BJ (cell line): ENCODE measurements at regions not wholly inside any gene's neighbourhood (a gene's known extent, or its start where the extent isn't known, plus 50 kb on each side); places are given as distances from the start of the nearest gene placed in this dataset.

Experiments used
- CTCF ChIA-PET: fragments of 350-600 bp; formaldehyde crosslinking; extraction: SDS; loops from one replicate; lab custom pipeline; 2021; ENCODE audit warnings: antibody characterized with exemption, inconsistent platforms; lab: Yijun Ruan, JAX
- POLR2A ChIA-PET: fragments of 300-600 bp; sonication (Branson Sonifier 250); formaldehyde crosslinking; extraction: SDS; loops from one replicate; lab custom pipeline; 2021; ENCODE audit warnings: antibody characterized with exemption; lab: Charles Lee
- DNase-seq: peaks from one replicate; pipeline ENCODE4 v3.0.0-alpha.2; 2011; ENCODE audit warnings: low read depth
- H3K27me3 ChIP-seq: 2 replicates; pipeline ENCODE4 v1.6.0; 2011; ENCODE audit warnings: low read length; ENCODE audit not compliant: control insufficient read depth, insufficient read depth
- H3K36me3 ChIP-seq: 2 replicates; pipeline ENCODE4 v1.5.1; 2011; ENCODE audit warnings: low read length; ENCODE audit not compliant: control insufficient read depth, insufficient read depth
- H3K4me3 ChIP-seq: 2 replicates; pipeline ENCODE4 v1.5.1; 2011; ENCODE audit warnings: low read depth, mild to moderate bottlenecking, control low read depth, low read length
- CTCF ChIP-seq: IDR thresholded peaks from 2 replicates; pipeline ENCODE4 v1.5.1; 2011; ENCODE audit warnings: low read depth, mild to moderate bottlenecking, control low read depth, inconsistent platforms, low read length, moderate library complexity; ENCODE audit not compliant: insufficient read depth

GRCh38 chr18:22344908-22345670 lies 72.6 kb downstream of the CTAGE1 start:
- H3K27me3 ChIP-seq: peaks cover 41% of the 10 kb centered on the region
- no peak for DNase-seq
- H3K36me3 ChIP-seq: no peaks in the 10 kb centered on the region
- ChIA-PET CTCF (interaction anchor here (1.3 to 1.6 kb wide), 2 partner anchors 12 to 14 kb away, joined by 3 read pairs; no protein-coding TSS in a partner anchor), POLR2A (no interaction called here)
- H3K4me3 ChIP-seq: no peak overlapping the region
- no peak for TF ChIP-seq CTCF

- DNase-seq: no peak
- Histone ChIP-seq H3K36me3 (no peaks in the 10 kb centered on the region), H3K27me3 (peaks cover 36% of the 10 kb centered on the region), H3K4me3 (no peak overlapping the region)
- ChIA-PET POLR2A (no interaction called here), CTCF (interaction anchor here (0.6 to 1.6 kb wide), 3 partner anchors 12 to 21 kb away, joined by 3 read pairs; no protein-coding TSS in a partner anchor)
- TF ChIP-seq CTCF: no peak
These were observed 73.3 kb downstream of the CTAGE1 start for GRCh38 chr18:22344445-22344844.

- POLR2A ChIA-PET: interaction anchor here (0.6 kb wide), 1 partner anchor 670 kb away, joined by 3 read pairs; no protein-coding TSS in a partner anchor
- H3K27me3 ChIP-seq: peaks cover 35% of the 10 kb centered on the region
- CTCF ChIA-PET: interaction anchor here (0.6 to 1.3 kb wide), 3 partner anchors 8 to 22 kb away, joined by 3 read pairs; no protein-coding TSS in a partner anchor
- DNase-seq: no peak
- H3K36me3 ChIP-seq: no peaks in the 10 kb centered on the region
- TF ChIP-seq CTCF: no peak
- H3K4me3 ChIP-seq: no peak overlapping the region
These were observed 74.1 kb downstream of the CTAGE1 start for GRCh38 chr18:22343613-22344012.

- no peak overlapping the region for H3K4me3 ChIP-seq
- ChIA-PET POLR2A (no interaction called here), CTCF (interaction anchor here (0.6 to 1.1 kb wide), 2 partner anchors 9 to 25 kb away, joined by 3 read pairs; no protein-coding TSS in a partner anchor)
- no peaks in the 10 kb centered on the region for H3K36me3 ChIP-seq
- peaks cover 34% of the 10 kb centered on the region for H3K27me3 ChIP-seq
- TF ChIP-seq CTCF: no peak
- no peak for DNase-seq
These were observed 75.1 kb downstream of the CTAGE1 start for GRCh38 chr18:22342625-22343024.

- Histone ChIP-seq H3K4me3 (no peak overlapping the region), H3K27me3 (peaks cover 35% of the 10 kb centered on the region), H3K36me3 (no peaks in the 10 kb centered on the region)
- ChIA-PET CTCF (interaction anchor here (1.2 kb wide), 1 partner anchor 21 kb away, joined by 3 read pairs; no protein-coding TSS in a partner anchor), POLR2A (no interaction called here)
- TF ChIP-seq CTCF: no peak
- no peak for DNase-seq
These were observed 77.4 kb downstream of the CTAGE1 start for GRCh38 chr18:22340331-22340730.
